ENCODE measurements at regions not wholly inside any gene's neighbourhood (a gene's known extent, or its start where the extent isn't known, plus 50 kb on each side); places are given as distances from the start of the nearest gene placed in this dataset.

- no peak for TF ChIP-seq JUND (IDR thresholded peaks at IDR 0.05; ENCODE audit: low read length)
- TF ChIP-seq CTCF (IDR thresholded peaks at IDR 0.05; ENCODE audit: control extremely low read depth in 1 of 3, insufficient read depth in 1 of 3, low read depth in 1 of 3, low read length in 3 of 3): no peak
- no peak for TF ChIP-seq POLR2AphosphoS5 (IDR thresholded peaks at IDR 0.05; ENCODE audit: low read depth, low read length)
- TF ChIP-seq EGR1 (IDR thresholded peaks at IDR 0.05; ENCODE audit: borderline replicate concordance, low read depth, low read length): no peak
- no peak for TF ChIP-seq MAFK (IDR thresholded peaks at IDR 0.05; ENCODE audit: low read depth, low read length)
Observed at GRCh38 chr5:82538339-82539034, 260.3 kb upstream of the RPS23 start.

All from H1 (cell line).